Ovary (tissue), 3 donors: ENCODE measurements at regions not wholly inside any gene's neighbourhood (a gene's known extent, or its start where the extent isn't known, plus 50 kb on each side); places are given as distances from the start of the nearest gene placed in this dataset.

ENCODE experiments used
- EP300 ChIP-seq: sonication (generic); formaldehyde crosslinking; IDR thresholded peaks from one replicate; pipeline ENCODE4 v1.6.1; 2017; ENCODE audit warnings: antibody characterized with exemption
- POLR2A ChIP-seq: fragments of 450-650 bp; IDR thresholded peaks from one replicate; pipeline ENCODE4 v1.6.1; 2017; ENCODE audit warnings: antibody characterized with exemption, mild to moderate bottlenecking, moderate library complexity
- TF ChIP-seq, protein P1 (sequence below), 3 donors: fragments of 450-650 bp in 2 of 3; fragments of 200-600 bp in 1 of 3; IDR thresholded peaks; one replicate each; pipeline versions ENCODE4 v1.5.1 to v1.8.0; 2016 to 2022; ENCODE audit warnings: antibody characterized with exemption in 3 of 3, mild to moderate bottlenecking in 1 of 3
- donor health status: DM: no; HTN: no; CAD: no.

DNA sequence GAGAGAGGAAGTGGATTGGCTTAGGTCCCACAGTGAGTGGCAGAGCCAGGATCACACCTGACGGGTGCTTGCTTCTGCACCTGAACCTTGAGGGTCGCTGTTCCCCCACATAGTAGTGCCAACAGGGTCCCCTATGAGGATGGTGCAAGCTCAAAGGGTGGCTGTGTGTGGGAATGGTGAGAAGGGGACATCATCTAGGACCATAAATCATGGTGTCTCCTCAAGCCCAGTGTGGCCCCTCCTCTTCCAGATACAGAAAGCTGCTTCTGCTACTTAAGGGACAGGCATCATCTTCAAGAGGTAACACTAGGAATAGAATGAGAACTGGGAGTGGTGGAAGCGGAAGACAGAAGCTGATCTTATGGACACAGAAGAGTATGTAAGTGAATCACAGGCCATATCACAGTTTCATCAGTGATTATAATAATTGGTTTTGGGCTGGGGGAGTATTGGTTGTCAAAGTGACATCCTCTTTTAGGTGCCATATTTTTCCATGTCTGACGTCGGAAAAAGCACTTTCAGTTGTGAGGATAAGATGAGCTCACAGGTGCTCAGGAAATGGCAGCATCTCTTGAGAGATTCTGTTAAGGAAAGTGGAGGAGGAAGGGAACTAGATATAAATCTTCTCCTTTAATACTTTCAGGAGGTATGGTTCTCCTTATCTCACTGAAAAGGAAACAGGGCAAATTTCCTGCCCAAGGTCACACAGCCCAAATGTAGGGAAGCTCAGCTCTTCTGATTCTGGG lies 83.2 kb upstream of the HNF1B start:
- TF ChIP-seq, protein P1, sequence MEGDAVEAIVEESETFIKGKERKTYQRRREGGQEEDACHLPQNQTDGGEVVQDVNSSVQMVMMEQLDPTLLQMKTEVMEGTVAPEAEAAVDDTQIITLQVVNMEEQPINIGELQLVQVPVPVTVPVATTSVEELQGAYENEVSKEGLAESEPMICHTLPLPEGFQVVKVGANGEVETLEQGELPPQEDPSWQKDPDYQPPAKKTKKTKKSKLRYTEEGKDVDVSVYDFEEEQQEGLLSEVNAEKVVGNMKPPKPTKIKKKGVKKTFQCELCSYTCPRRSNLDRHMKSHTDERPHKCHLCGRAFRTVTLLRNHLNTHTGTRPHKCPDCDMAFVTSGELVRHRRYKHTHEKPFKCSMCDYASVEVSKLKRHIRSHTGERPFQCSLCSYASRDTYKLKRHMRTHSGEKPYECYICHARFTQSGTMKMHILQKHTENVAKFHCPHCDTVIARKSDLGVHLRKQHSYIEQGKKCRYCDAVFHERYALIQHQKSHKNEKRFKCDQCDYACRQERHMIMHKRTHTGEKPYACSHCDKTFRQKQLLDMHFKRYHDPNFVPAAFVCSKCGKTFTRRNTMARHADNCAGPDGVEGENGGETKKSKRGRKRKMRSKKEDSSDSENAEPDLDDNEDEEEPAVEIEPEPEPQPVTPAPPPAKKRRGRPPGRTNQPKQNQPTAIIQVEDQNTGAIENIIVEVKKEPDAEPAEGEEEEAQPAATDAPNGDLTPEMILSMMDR (IDR thresholded peaks at IDR 0.05) = no peak
- TF ChIP-seq EP300 (no peak), POLR2A (no peak)
